HG03521 (cell line): ENCODE measurements at regions not wholly inside any gene's neighbourhood (a gene's known extent, or its start where the extent isn't known, plus 50 kb on each side); places are given as distances from the start of the nearest gene placed in this dataset.

ENCODE experiments used
- ATAC-seq: cut with Tn5 transposase; IDR thresholded peaks from one replicate; pipeline ENCODE4 v1.9.1; 2021; ENCODE audit warnings: mild to moderate bottlenecking, moderate library complexity; ENCODE audit not compliant: unreplicated experiment

DNA sequence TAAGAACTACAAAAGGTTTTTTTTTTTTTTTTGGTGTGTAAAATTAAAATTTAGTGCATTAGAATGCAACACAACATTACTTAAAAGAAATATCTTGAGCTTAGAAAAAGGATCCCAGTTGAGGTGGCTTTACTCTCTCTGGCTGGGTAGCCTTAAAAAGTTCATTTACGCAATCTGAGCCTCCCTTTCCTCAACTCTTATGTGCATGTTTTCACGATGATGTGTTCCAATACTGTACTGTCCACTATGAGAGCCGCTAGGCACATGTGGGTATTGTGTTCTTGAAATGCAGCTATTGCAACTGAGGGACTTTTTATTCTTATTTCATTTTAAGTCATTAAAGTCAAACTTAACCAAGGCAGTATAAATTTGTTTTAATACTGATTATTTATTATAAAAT lies 460.9 kb upstream of the SYT1 start:
- no peak for ATAC-seq

GRCh38 chr12:78406213-78406612 lies 458.4 kb upstream of the SYT1 start:
- ATAC-seq: no peak

- ATAC-seq: peak; percentile 82
Observed at GRCh38 chr12:78406828-78407227, 457.7 kb upstream of the SYT1 start.

GRCh38 chr12:78407722-78408121 lies 456.9 kb upstream of the SYT1 start:
- ATAC-seq: no peak

DNA sequence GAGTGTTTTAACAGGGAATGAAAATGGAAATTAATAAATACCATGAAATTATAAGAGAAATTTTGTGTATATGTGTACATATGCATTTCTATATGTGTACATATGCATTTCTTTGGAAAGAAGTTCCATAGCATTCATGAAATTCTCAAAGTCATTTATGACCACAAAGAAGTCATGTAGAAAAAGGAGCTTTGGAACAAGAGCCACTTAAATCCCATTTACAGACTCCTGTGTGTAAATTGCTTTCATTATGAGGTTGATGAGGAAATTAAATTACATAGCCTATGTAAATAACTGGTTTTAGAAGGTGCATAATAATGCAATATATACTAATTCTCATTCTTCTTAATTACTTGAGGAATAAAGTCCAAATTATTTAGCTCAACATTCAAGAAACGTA lies 450.5 kb upstream of the SYT1 start:
- no peak for ATAC-seq

DNA sequence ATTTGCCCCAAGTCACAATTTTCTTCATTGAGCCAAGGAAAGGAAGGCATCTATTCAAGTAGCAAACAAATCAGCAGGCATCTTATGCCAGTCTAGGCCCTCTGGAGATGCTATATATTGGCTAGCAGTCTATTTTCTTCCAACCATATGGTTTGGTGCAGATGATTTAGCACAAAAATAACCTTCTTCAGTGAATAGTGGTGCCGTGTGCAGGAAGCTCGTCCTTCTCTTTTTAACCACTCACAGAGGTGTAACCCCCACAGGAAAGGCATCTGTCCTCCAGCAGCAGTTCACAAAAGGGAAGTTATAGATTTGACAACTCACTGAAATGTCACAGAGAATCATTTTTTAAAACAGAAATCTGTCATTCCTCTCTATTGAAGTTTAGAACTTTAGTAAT lies 445.7 kb upstream of the SYT1 start:
- ATAC-seq: no peak

DNA sequence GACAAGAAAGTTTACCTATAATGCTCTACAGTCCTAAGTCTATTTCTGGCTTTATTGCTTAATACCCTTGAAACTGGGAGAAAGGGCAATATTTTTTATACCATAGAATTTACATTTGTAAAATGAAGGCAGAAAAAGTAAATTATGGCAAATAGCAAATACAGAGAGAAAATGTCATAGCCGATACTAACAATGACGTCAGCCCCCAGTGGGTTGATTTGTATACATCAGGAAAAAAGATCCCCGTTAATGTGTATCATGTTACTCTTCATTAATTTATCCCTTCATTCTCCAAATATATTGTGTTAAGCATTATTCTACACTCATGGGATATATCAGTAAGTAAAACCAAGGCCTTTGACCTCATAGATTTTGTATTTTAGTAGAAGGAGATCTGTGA lies 445.1 kb upstream of the SYT1 start:
- no peak for ATAC-seq

- ATAC-seq: no peak
Observed at GRCh38 chr12:78420991-78421390, 443.6 kb upstream of the SYT1 start.

DNA sequence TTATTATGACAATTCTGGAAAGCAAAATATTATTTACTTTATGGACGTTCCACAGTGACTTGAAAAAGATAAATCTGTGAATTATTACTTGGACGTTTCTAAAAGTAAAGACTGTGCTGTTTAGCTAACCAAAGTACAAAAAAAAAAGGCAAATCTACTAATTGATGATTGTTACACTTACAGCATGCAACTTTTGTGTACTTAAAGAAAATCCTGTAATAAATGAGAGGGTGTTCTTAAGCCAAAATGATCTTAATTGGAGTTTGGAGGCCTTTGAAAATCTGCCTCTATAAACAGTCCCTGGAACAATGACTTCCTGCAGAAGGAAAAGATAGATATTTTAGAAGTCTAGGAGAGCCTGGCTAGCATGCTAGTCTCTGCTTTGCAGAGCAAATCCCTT lies 434.0 kb upstream of the SYT1 start:
- ATAC-seq: no peak

- ATAC-seq: no peak
Observed at GRCh38 chr12:78431931-78432330, 432.6 kb upstream of the SYT1 start.

GRCh38 chr12:78439666-78440065 lies 424.9 kb upstream of the SYT1 start:
- ATAC-seq: no peak

DNA sequence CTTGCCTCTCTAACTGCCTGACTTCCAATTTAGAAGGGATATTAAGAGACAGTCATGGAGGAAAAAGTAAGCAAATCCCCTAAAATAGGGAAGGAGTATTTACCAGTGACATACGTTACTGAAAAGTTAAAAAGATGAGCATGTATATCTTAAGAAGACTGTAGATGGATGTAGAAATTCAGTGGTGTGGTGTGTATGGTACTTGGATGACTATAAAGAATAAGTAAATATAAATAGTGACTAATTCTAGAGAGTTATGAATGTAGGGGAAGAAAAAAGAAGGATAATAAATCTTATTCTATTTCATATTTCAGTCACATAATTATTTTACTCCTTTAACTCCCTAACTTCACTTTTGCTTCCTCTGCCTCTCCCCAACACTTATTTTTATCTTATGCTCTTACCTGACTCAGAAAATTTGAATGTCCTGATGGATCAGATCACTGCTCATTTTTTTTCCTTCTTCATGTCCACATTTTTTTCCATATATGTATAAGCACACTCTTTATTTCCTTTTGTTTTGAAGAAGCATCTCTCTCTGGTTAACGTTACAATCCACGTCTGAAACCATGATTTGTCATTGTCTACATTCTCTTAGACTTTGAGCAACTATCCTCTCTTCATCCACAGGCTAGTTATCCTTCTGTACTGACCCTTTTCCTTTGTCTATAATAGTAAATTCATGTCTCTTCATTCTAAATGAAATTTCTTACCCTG lies 422.7 kb upstream of the SYT1 start:
- no peak for ATAC-seq

DNA sequence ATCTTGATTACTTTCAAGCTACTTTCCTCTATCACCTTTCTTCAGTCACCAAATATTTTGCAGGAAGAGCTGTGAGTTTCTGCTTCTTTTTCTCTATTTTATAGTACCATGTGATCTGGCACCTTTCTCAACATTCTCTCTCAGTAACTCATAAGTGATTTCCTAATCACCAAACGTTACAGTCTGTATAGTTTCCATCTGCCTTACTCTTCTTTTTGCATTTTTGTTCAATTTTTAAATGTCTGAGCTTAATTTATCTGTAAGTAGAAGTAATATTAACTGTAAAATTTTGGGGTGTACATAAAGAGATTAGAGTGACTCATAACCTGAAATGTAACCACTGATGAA lies 422.1 kb upstream of the SYT1 start:
- no peak for ATAC-seq

DNA sequence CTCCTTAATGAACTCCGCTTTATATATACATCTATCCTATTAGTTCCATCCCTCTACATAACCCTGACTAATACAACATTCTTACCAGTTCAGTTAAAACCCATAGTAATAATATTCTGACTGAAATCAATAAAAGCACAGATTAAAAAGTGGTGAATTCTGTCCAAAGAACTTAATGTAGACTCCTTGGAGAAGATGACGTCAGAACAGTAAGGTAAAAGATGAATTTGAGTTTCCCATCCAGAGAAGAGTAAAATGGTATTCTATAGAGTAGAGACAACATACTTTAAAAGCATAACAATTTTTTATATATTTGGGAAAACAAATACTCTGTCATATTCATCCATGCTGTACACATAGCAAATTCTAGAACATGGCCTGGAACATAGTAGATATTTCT lies 418.0 kb upstream of the SYT1 start:
- ATAC-seq: no peak

DNA sequence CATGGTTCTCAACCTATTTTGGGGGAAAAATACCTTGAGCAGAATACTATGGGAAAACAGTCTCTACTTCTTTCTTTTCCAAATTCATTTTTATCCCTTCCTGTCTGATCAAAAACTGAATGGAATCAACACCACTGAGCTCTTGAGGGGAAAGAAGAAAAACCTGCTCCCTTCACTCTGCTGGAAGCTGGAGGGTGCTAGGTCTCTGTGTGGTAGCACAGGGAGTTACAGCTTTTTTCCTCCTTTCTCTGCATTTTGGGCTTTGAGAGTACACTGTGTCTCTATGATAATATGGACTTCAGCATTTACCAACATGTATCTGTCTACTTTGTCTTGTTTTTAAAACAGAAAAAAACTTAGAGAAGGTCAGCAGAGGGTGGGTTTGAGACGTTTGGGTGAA lies 417.2 kb upstream of the SYT1 start:
- ATAC-seq: no peak

DNA sequence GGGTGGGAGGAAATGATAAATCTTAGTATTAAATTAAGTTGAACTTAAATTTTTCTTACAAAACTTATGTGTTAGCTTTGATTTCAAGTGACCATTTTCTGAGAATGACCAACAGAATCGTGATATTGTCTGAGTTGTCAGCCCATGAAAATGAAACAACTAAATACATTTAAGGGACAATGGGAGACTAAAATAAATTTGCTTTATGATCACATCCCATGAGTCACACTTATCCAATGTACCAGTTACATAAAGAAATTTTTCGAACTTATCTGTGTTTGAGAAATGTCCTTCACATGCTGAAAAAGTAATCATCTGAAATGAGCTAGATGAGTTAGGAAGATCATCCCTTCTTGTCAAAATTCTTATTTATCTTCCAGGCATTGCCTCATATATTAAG lies 415.9 kb upstream of the SYT1 start:
- ATAC-seq: no peak

DNA sequence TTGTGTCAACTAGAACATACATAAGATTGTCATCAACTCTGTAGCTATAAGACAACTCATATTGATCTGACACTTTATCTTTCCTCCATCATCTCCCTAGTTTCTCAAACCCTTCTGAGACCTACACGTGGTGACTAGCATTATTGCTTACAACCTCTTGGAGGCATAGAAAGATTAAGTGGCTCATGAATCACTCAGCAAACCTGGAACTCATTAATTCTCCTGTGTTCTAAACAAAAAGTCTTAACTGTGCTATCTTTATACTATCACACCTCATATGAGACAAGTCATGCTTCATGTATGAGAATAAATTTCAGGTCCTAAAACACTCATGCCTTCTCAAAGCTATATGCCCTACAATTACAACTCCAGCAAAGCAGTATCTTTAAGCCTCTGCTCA lies 408.6 kb upstream of the SYT1 start:
- ATAC-seq: no peak

DNA sequence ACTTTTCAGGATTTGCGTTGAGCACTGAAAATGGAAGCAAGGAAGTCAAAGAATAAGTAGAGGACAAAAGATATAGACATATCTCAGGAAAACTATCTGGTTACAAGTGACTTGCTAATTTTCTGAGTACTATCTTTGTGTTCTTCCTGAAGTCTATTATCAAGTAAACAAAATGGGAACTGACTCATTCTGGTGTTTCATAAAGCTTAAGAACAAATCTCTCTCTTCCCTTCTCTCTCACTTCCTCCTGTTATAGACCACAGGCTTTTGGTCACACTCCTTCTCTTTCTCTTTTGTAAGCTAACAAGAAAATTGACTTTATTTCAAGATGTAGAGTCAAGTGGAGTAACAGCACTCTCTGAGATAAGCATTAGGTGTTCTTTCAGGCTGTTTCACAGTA lies 406.6 kb upstream of the SYT1 start:
- ATAC-seq: peak; percentile 100

DNA sequence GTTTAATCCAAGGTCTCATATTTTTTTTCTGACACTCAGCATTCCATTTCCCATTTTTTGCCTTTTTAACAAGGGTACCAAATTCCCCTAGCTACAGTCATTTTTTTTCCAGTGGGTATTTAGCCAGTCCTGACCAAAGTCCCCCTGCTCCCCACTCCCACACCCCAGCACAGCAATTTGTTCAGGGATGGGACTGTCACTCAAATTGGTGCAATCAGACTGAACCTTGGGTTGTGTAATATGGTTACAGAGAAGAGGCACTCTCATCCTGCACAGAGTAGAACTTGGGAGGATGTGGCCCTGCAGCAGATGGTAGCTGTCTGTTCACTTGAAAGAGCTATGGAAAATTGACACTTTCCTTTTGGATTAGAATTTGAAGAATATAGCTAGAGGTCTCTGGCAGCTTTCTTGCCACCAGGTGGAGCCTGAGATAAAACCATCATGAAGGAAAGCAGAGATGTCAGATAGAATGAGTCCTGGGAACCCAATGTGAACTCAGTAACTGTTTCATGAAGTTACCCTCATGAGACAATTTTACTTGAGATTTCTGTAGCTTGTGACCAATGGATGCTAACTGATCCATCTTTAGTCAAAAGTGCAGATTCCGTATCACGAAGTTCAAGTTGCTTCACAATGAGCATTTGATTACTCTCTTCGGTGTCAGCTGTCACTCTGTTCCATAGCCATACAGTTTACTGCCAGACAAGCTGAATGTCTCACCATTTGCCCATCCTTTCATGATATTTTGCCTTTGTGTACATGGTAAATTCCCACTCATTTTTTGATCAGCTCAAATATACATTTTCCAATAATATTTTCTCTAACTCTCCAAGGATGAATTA lies 394.0 kb upstream of the SYT1 start:
- no peak for ATAC-seq

DNA sequence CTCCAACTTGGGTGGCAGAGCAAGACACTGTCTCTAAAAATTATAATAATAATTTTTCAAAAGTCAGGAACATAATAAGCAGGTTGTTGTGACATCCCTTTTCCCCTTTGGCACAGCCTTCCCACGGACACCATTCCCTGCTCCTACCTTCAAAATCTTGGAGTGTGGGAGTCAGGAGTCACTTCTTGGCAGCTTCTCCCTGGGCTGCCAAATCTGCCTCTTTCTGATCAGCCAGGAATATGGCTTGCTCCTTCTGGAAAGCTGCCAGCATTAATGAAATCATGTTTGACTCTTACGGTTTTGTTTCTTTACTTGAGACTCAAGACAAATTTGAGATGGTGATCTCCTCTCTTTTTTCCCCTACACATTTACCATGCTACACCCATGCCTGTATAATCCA lies 391.4 kb upstream of the SYT1 start:
- no peak for ATAC-seq

- ATAC-seq: no peak
Observed at GRCh38 chr12:78473561-78473960, 391.0 kb upstream of the SYT1 start.

DNA sequence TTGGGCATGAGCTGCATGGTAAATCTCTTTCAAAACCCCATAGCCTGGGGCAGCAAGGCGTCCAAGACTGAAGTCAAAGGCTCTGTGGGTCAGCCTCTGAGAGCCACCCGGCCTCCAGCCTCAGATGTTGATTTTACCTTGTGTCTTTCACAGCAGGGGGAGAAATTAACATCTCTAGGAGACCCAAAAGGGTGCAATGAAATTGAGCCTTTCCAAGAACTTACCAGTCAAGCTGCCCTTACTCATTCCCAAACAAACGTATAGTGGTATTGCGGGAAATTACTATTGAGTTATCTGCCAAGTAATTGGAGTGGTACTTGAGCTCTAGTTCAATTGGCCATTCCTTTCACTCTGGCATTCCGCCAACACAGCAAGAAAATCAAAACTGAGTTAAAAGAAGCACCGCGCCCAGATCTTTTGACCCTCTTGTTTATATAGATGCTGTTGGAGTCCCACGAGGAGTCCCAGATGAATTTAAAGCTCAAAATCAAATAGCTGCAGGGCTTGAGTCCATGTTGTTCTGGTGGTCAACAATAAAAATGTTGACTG lies 380.7 kb upstream of the SYT1 start:
- no peak for ATAC-seq
